ENCODE measurements at regions not wholly inside any gene's neighbourhood (a gene's known extent, or its start where the extent isn't known, plus 50 kb on each side); places are given as distances from the start of the nearest gene placed in this dataset.
"Not testable (repeated sequence)": the region's sequence is repeated elsewhere in the genome, so short reads cannot be mapped to it uniquely, and the experiment has no call there.

- no peak for DNase-seq
These were observed 119.5 kb downstream of the TUBA3C start for GRCh38 chr13:19062019-19062646.

- DNase-seq: no peak
These were observed 120.3 kb downstream of the TUBA3C start for GRCh38 chr13:19061278-19061677.

- no peak for DNase-seq
These were observed 121.2 kb downstream of the TUBA3C start for GRCh38 chr13:19060311-19061002.

GRCh38 chr13:19059016-19059780 lies 122.4 kb downstream of the TUBA3C start:
- no peak for DNase-seq

GRCh38 chr13:19058566-19058965 lies 123.1 kb downstream of the TUBA3C start:
- no peak for DNase-seq

- DNase-seq: no peak
These were observed 123.9 kb downstream of the TUBA3C start for GRCh38 chr13:19057588-19058340.

DNA sequence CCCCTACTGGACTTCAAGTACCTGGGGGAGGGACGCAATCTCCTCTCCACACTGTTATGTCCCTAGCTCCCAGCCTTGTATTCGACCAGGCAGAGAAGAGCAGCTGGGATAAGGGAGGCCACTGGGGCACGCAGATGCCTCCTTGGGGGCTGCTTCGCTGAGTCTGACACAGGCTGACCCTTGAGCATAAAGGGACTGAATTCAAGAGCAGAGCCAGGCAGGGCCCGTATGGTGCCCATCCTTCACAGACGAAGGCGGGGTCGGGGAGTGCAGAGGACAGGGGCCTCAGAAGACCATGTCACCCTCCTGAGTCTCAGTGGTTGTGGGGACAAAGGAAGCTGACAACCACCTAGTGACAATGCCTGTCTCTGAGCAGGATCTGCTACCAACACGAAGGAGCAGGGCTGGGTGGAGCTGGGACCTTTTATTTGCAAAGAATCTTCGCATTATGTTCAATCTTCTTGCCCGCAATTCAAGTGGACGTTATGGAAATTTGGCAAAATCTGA lies 124.6 kb downstream of the TUBA3C start:
- DNase-seq: no peak

GRCh38 chr13:19056355-19056880 lies 125.2 kb downstream of the TUBA3C start:
- no peak for DNase-seq

DNA sequence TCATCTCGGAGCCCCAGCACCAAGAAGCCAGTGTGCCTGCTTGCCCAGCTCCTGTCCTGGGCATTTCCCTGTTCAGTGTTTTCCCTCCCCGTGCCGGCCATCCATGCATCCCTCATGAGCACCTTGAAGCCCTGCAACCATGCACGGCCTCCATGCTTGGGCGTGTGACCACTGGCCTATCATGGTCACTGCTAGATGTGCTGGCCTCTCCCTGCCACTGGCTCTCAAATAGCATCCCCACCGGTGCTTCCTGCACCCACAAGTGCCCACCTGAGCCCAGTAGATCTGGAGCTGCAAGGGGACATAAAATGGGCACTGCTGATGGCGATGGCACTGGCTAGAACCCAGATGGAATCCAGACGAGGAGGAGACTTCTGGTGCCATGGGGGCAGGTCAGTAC lies 126.0 kb downstream of the TUBA3C start:
- no peak for DNase-seq

DNA sequence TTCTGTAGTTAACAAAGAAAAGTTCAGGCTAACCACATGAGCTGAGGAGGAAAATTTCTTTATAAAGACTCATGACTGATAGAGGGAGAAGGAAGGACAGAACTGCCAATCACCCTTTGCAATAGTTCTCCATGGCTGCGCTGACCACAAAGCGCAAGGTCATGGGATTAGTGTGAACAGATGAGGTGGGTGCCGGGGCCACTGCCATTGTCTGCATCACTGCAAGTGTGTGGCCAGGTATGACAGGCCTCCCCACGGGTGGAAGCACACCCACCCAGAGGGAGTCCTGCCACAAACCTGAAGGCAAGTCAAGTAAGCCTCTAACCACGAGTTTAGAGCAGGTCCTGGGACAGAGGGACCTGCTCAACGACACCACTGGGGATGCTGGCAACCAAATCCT lies 128.1 kb downstream of the TUBA3C start:
- no peak for DNase-seq

GRCh38 chr13:19052931-19053330 lies 128.7 kb downstream of the TUBA3C start:
- no peak for DNase-seq

- DNase-seq: no peak
These were observed 129.4 kb downstream of the TUBA3C start for GRCh38 chr13:19052180-19052579.

GRCh38 chr13:19050901-19051300 lies 130.7 kb downstream of the TUBA3C start:
- DNase-seq: no peak

DNA sequence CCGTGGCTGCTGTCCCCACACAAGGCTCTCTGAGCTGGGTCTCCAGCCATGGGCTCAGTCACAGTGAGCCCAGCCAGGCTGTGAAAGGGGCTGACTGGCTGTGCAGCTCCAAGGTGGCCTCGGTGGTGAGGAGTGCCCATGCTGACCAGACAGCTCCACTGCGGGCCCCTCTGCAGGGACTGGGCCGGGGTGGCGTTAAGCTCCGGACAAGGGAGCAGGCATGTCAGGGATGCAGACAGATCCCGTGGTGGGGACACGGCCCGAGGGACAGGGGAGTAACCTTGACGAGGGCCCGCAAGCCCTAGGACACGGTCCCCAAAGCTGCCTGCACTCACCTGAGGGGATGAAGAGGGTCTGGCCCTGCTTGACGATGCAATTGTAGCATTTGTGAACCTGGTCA lies 132.0 kb downstream of the TUBA3C start:
- not testable (repeated sequence) for DNase-seq

DNA sequence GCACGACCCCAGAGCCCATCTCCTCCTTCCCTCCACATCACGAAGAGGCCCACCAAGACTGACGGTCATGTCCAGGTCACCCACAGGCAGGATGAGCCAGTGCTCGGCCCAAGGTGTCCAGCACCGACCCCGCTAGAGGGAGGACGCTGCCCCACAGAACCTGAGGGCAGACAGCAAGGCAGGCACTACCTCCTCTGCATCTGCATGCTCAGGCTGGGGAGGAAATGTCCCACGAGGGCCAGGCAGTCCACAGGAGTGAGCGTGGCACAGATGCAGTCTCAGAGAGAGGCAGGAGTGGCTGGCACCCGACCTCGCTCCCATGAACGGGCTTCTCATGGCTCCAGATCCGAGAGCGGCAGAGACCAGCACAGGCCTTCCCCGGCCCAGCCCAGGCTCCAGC lies 133.2 kb downstream of the TUBA3C start:
- DNase-seq: no peak

- DNase-seq: no peak
These were observed 158.5 kb downstream of the TUBA3C start for GRCh38 chr13:19023115-19023514.

- no peak for DNase-seq
These were observed 160.6 kb downstream of the TUBA3C start for GRCh38 chr13:19020988-19021387.

- no peak for DNase-seq
These were observed 183.2 kb downstream of the TUBA3C start for GRCh38 chr13:18998389-18998788.

DNA sequence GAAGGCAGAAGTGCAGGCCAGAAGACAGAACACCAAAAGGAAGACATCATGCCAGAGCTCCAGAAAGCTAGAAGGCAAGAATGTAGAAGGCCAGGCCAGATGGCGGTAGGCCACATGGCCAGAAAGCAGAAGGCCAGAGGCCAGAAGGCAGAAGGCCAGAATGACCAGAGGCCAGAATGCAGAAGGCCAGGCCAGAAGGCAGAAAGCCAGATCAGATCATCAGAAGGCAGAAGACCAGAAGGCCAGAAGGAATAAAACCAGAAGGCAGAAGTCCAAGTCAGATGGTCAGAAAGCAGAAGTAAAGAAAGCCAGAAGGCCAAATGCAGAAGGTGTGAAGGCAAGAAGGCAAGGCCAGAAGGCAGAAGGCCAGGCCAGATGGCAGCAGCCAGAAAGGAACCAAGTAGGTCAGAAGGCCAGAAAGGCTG lies 185.0 kb downstream of the TUBA3C start:
- no peak for DNase-seq

GRCh38 chr13:18996221-18996620 lies 185.4 kb downstream of the TUBA3C start:
- no peak for DNase-seq

GRCh38 chr13:18995259-18995873 lies 186.3 kb downstream of the TUBA3C start:
- DNase-seq: no peak

Data from activated CD4-positive, alpha-beta T cell treated with anti-CD3 and anti-CD28 coated beads, Interleukin-2, amount 50 U/mL, for 4 hours (primary cell).